Panc1 (cell line): ENCODE measurements at regions not wholly inside any gene's neighbourhood (a gene's known extent, or its start where the extent isn't known, plus 50 kb on each side); places are given as distances from the start of the nearest gene placed in this dataset.

Source experiments
- ATAC-seq: fragments of 200-7000 bp; cut with Tn5 transposase; 2 replicates; pipeline ENCODE4 v1.9.1; 2020; ENCODE audit warnings: mild to moderate bottlenecking, moderate library complexity
- BruUV-seq: library from RNA; stranded (reverse); fragments of 400-500 nt; replicated peaks from 2 replicates; lab custom pipeline; 2021; lab: Mats Ljungman, UMichigan
- CTCF ChIA-PET: fragments of 300-600 bp; sonication (Branson Sonifier 250); formaldehyde crosslinking; loops from one replicate; lab custom pipeline; 2022; ENCODE audit warnings: antibody characterized with exemption; lab: Charles Lee
- POLR2A ChIA-PET: fragments of 300-600 bp; sonication (Branson Sonifier 250); formaldehyde crosslinking; loops from one replicate; lab custom pipeline; 2022; ENCODE audit warnings: antibody characterized with exemption; lab: Charles Lee
- DNase-seq: peaks from one replicate; pipeline ENCODE4 v3.0.0-alpha.2; 2010; ENCODE audit warnings: low read depth, low spot score
- H3K27ac ChIP-seq: 2 replicates; pipeline ENCODE4 v1.5.1; 2011; ENCODE audit warnings: mild to moderate bottlenecking, low read length, inconsistent platforms
- H3K27me3 ChIP-seq: fragments of 200-500 bp; sonication (Bioruptor generic); 2 replicates; pipeline ENCODE4 v1.6.0; 2014; ENCODE audit warnings: low read length, inconsistent platforms; ENCODE audit not compliant: control insufficient read depth, insufficient read depth
- H3K36me3 ChIP-seq: fragments of 200-500 bp; sonication (Bioruptor generic); 2 replicates; pipeline ENCODE4 v1.5.1; 2014; ENCODE audit warnings: inconsistent platforms, mild to moderate bottlenecking, low read length, moderate library complexity; ENCODE audit not compliant: control insufficient read depth, insufficient read depth
- H3K4me1 ChIP-seq: 2 replicates; pipeline ENCODE4 v1.5.1; 2011; ENCODE audit warnings: inconsistent platforms, mild to moderate bottlenecking, low read length, moderate library complexity; ENCODE audit not compliant: control insufficient read depth, insufficient read depth
- H3K4me3 ChIP-seq, 2 experiments: 2 replicates each; pipeline ENCODE4 v1.5.1; 2011 to 2012; ENCODE audit warnings: low read depth in 2 of 2, low read length in 2 of 2, mild to moderate bottlenecking in 2 of 2, inconsistent platforms in 1 of 2, moderate library complexity in 1 of 2
- H3K9me3 ChIP-seq: fragments of 200-500 bp; sonication (Bioruptor generic); 2 replicates; pipeline ENCODE4 v1.5.1; 2014; ENCODE audit warnings: low read depth, mild to moderate bottlenecking, inconsistent platforms, low read length, moderate library complexity; ENCODE audit not compliant: control insufficient read depth, insufficient read depth
- POLR2AphosphoS5 ChIP-seq: IDR thresholded peaks from 2 replicates; pipeline ENCODE4 v1.6.1; 2012; ENCODE audit warnings: mild to moderate bottlenecking, low read depth, low read length, moderate library complexity
- SIN3A ChIP-seq: IDR thresholded peaks from 2 replicates; pipeline ENCODE4 v1.6.1; 2012; ENCODE audit warnings: low read depth, mild to moderate bottlenecking, low read length, moderate library complexity, borderline replicate concordance; ENCODE audit not compliant: insufficient read depth
- TCF7L2 ChIP-seq: IDR thresholded peaks from 2 replicates; pipeline ENCODE4 v1.6.1; 2011; ENCODE audit warnings: mild to moderate bottlenecking, low read depth, low read length, inconsistent platforms
- in situ Hi-C: cut with HindIII; loops from 2 replicates; pipeline ENCODE4 v1.10.0; 2016; ENCODE audit warnings: low sequenced_read_pairs, low pct_unique_long_range_greater_than_20kb
- intact Hi-C: fragments of 100-400 bp; cut with micrococcal nuclease; formaldehyde crosslinking; loops from one replicate; pipeline ENCODE4 v1.10.0; 2022; ENCODE audit not compliant: unreplicated experiment
- TF ChIP-seq, protein P1 (sequence below): fragments of 450-650 bp; IDR thresholded peaks from 2 replicates; pipeline ENCODE4 v1.5.1; 2017; ENCODE audit warnings: mild to moderate bottlenecking
- TF ChIP-seq, protein P2 (sequence below), 2 experiments: IDR thresholded peaks; 2 replicates each; pipeline ENCODE4 v1.6.1; 2011 to 2012; ENCODE audit warnings: low read depth in 2 of 2, control low read depth in 1 of 2, low read length in 1 of 2, mild to moderate bottlenecking in 1 of 2, moderate library complexity in 1 of 2; ENCODE audit not compliant: insufficient read depth in 1 of 2

DNA sequence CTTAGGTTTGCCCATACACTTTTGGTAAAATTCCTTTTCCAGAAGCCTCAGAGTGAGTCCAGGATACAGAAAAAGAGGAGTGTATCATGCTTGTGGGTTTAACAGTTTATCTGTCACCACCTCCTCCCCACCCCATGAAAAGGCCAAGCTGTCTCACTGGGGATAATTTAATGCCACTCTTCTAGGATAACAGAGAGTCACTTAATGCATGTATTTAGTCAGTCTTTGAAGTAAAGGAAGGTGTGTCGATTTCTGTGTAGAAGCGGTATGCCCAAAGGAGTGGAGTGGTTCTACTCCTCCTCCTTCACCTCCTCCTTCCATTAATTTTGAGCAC lies 116.4 kb downstream of the QPCT start:
- no TSS peak for BruUV-seq
- Histone ChIP-seq H3K4me3 (no peak overlapping the region), H3K36me3 (no peaks in the 10 kb centered on the region), H3K27me3 (peaks cover 8% of the 10 kb centered on the region), H3K27ac (no peak overlapping the region), H3K4me1 (no peaks in the 10 kb centered on the region), H3K9me3 (no peaks in the 10 kb centered on the region)
- TF ChIP-seq, protein P1, sequence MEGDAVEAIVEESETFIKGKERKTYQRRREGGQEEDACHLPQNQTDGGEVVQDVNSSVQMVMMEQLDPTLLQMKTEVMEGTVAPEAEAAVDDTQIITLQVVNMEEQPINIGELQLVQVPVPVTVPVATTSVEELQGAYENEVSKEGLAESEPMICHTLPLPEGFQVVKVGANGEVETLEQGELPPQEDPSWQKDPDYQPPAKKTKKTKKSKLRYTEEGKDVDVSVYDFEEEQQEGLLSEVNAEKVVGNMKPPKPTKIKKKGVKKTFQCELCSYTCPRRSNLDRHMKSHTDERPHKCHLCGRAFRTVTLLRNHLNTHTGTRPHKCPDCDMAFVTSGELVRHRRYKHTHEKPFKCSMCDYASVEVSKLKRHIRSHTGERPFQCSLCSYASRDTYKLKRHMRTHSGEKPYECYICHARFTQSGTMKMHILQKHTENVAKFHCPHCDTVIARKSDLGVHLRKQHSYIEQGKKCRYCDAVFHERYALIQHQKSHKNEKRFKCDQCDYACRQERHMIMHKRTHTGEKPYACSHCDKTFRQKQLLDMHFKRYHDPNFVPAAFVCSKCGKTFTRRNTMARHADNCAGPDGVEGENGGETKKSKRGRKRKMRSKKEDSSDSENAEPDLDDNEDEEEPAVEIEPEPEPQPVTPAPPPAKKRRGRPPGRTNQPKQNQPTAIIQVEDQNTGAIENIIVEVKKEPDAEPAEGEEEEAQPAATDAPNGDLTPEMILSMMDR, result no peak
- no peak for TF ChIP-seq POLR2AphosphoS5
- intact Hi-C loops, result no loop called here
- DNase-seq (no peak), ATAC-seq (no peak)
- ChIA-PET CTCF (no interaction called here), POLR2A (no interaction called here)
- in situ Hi-C loops, result no loop called here

DNA sequence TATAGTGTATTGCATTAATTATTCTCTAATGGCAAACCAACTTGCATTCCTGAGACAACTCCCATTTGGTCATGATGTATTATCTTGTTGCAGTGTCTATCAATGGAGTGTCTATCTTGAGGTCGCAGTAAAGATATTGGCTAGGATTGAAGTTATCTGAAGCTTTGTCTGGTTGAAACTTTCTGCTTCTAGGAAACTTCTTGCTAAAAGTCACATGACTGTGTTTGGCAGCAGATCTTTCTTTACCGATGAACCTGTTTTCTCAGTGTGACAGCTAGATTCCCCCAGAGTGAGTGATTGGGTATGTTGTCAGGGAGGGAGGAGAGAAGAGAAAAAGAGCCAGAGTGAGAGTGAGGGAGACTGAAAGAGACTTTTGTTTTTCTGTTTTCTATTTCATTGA lies 119.6 kb downstream of the QPCT start:
- DNase-seq, result no peak
- ATAC-seq, result no peak
- CTCF ChIA-PET, result no interaction called here
- Histone ChIP-seq H3K4me3 (no peak overlapping the region), H3K36me3 (no peaks in the 10 kb centered on the region), H3K27me3 (peaks cover 12% of the 10 kb centered on the region), H3K9me3 (no peaks in the 10 kb centered on the region), H3K27ac (no peak overlapping the region), H3K4me1 (no peaks in the 10 kb centered on the region)
- TF ChIP-seq, protein P1, result no peak
- TF ChIP-seq TCF7L2, result no peak
- TF ChIP-seq SIN3A, result no peak
- TF ChIP-seq POLR2AphosphoS5, result no peak
- TF ChIP-seq, protein P2, sequence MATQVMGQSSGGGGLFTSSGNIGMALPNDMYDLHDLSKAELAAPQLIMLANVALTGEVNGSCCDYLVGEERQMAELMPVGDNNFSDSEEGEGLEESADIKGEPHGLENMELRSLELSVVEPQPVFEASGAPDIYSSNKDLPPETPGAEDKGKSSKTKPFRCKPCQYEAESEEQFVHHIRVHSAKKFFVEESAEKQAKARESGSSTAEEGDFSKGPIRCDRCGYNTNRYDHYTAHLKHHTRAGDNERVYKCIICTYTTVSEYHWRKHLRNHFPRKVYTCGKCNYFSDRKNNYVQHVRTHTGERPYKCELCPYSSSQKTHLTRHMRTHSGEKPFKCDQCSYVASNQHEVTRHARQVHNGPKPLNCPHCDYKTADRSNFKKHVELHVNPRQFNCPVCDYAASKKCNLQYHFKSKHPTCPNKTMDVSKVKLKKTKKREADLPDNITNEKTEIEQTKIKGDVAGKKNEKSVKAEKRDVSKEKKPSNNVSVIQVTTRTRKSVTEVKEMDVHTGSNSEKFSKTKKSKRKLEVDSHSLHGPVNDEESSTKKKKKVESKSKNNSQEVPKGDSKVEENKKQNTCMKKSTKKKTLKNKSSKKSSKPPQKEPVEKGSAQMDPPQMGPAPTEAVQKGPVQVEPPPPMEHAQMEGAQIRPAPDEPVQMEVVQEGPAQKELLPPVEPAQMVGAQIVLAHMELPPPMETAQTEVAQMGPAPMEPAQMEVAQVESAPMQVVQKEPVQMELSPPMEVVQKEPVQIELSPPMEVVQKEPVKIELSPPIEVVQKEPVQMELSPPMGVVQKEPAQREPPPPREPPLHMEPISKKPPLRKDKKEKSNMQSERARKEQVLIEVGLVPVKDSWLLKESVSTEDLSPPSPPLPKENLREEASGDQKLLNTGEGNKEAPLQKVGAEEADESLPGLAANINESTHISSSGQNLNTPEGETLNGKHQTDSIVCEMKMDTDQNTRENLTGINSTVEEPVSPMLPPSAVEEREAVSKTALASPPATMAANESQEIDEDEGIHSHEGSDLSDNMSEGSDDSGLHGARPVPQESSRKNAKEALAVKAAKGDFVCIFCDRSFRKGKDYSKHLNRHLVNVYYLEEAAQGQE (IDR thresholded peaks at IDR 0.05; ENCODE audit: insufficient read depth in 1 of 2, low read depth in 2 of 2, low read length in 1 of 2), result no peak
- in situ Hi-C loops, result no loop called here
- no TSS peak for BruUV-seq
- intact Hi-C loops, result no loop called here
- POLR2A ChIA-PET, result no interaction called here
